ENCODE measurements at regions not wholly inside any gene's neighbourhood (a gene's known extent, or its start where the extent isn't known, plus 50 kb on each side); places are given as distances from the start of the nearest gene placed in this dataset.

DNA sequence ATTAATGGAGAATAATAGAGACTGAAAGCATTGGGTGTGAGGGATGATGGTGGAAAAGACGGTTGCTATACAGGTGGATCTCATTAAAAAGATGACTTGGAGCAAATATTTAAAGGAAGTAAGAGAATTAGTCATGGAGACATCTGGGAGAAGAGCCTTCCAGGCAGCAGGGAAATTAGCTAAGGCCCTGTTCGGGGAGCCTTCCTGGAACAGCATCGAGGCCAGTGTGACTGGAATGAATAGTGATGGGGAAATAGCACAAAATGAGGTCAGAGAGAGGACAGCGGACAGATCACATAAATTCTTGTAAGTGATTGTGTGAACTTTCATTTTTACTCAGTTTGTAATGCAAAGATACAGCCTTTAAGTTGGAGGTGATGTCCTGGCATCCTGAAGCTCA is 842.3 kb downstream of the SLC6A15 start:
- intact Hi-C loops (cut with DNase I), result no loop called here
- H3K36me3 ChIP-seq (replicated peaks in 1 of 2), result no peaks in the 10 kb centered on the region
- H3K9me3 ChIP-seq (replicated peaks in 1 of 3), result no peaks in the 10 kb centered on the region
- WGBS, 4 donors, result 73 to 84% (median 78%) methylated on average over 4 of the region's 4 CpGs
- no peak overlapping the region for H3K27ac ChIP-seq
- no peak overlapping the region for H3K4me3 ChIP-seq
- no peaks in the 10 kb centered on the region for H3K27me3 ChIP-seq
- no peak for TF ChIP-seq POLR2A (IDR thresholded peaks at IDR 0.05)
- TF ChIP-seq, protein P1, sequence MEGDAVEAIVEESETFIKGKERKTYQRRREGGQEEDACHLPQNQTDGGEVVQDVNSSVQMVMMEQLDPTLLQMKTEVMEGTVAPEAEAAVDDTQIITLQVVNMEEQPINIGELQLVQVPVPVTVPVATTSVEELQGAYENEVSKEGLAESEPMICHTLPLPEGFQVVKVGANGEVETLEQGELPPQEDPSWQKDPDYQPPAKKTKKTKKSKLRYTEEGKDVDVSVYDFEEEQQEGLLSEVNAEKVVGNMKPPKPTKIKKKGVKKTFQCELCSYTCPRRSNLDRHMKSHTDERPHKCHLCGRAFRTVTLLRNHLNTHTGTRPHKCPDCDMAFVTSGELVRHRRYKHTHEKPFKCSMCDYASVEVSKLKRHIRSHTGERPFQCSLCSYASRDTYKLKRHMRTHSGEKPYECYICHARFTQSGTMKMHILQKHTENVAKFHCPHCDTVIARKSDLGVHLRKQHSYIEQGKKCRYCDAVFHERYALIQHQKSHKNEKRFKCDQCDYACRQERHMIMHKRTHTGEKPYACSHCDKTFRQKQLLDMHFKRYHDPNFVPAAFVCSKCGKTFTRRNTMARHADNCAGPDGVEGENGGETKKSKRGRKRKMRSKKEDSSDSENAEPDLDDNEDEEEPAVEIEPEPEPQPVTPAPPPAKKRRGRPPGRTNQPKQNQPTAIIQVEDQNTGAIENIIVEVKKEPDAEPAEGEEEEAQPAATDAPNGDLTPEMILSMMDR (IDR thresholded peaks at IDR 0.05), result no peak
- no peaks in the 10 kb centered on the region for H3K4me1 ChIP-seq (replicated peaks in 1 of 2)
- no peak for DNase-seq

DNA sequence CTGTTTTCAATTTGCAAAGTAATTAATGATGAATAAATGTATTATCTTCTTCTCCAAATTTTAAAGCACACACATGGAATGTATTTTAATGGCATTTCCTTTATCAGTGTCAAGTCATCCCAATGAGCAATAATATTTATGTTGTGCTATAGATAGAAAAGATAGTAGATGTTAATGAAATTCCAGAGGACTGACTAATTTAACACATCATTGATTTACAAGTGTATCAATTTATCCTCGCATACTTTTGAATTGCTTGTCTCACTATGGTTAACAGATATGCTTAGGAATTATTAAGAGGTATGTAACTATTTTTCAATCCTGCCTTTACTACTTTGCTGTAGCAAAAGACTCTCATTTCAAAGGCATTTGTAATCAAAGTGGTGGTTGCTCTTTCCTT is 842.9 kb downstream of the SLC6A15 start:
- no peak overlapping the region for H3K4me3 ChIP-seq
- intact Hi-C loops (cut with DNase I), result no loop called here
- H3K27ac ChIP-seq, result no peak overlapping the region
- H3K36me3 ChIP-seq (replicated peaks in 1 of 2), result no peaks in the 10 kb centered on the region
- H3K27me3 ChIP-seq, result no peaks in the 10 kb centered on the region
- H3K4me1 ChIP-seq (replicated peaks in 1 of 2), result no peaks in the 10 kb centered on the region
- H3K9me3 ChIP-seq (replicated peaks in 1 of 3), result no peaks in the 10 kb centered on the region
- WGBS, 4 donors, result 58 to 70% (median 60%) methylated on average over 1 of the region's 1 CpG
- DNase-seq, result no peak
- TF ChIP-seq POLR2A (IDR thresholded peaks at IDR 0.05), result no peak
- TF ChIP-seq, protein P1 (IDR thresholded peaks at IDR 0.05), result no peak

DNA sequence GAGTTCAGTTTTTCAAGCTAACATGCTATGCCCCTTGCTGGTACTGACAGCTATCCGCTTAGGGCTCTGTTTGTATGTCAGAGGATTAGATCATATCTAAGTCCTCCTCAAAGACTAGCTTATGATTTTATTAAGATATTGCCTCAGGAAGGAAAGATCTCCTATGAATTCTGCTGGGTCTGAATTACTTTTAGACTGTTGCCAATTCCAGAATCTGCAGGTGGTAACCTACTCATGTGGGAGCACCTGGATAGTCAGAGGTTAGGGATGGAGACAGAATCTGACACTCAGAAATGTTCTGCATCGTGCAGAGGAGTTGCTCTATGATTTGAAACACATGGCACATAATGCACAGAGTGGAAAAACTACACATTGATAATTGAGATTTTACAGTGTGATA is 843.4 kb downstream of the SLC6A15 start:
- TF ChIP-seq POLR2A (IDR thresholded peaks at IDR 0.05), result no peak
- TF ChIP-seq, protein P1 (IDR thresholded peaks at IDR 0.05), result no peak
- DNase-seq, result no peak
- 54 to 64% (median 58%) methylated on average over 2 of the region's 2 CpGs for WGBS, 4 donors
- Histone ChIP-seq H3K9me3 (replicated peaks in 1 of 3) (no peaks in the 10 kb centered on the region), H3K27me3 (no peaks in the 10 kb centered on the region), H3K27ac (no peak overlapping the region), H3K4me3 (no peak overlapping the region), H3K36me3 (replicated peaks in 1 of 2) (no peaks in the 10 kb centered on the region), H3K4me1 (replicated peaks in 1 of 2) (no peaks in the 10 kb centered on the region)
- intact Hi-C loops (cut with DNase I), result no loop called here

DNA sequence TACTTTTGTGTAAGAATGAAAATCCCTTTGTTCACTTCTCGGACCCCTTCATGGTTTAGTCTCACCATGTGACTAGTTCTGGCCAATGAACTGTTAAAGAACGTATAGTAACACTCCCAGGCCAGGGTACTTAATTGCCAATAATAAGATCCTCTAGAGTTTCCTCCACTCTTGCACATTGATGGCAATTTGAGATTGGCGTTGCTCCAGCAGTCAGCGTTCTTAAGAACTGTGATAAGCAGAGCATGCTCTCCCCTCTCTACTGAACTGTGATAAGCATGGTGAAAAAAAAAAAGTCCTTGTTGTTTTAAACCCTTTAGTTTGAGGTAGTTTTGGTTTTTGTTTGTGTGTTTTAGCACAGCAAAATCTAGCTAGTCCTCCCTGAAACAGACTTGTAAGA is 854.5 kb downstream of the SLC6A15 start:
- no peak overlapping the region for H3K4me3 ChIP-seq
- intact Hi-C loops (cut with DNase I), result no loop called here
- H3K4me1 ChIP-seq (replicated peaks in 1 of 2), result no peaks in the 10 kb centered on the region
- H3K9me3 ChIP-seq (replicated peaks in 1 of 3), result no peaks in the 10 kb centered on the region
- H3K27me3 ChIP-seq, result no peaks in the 10 kb centered on the region
- TF ChIP-seq, protein P1 (IDR thresholded peaks at IDR 0.05), result no peak
- TF ChIP-seq POLR2A (IDR thresholded peaks at IDR 0.05), result no peak
- DNase-seq, result no peak
- H3K36me3 ChIP-seq (replicated peaks in 1 of 2), result no peaks in the 10 kb centered on the region
- no peak overlapping the region for H3K27ac ChIP-seq
- 45 to 56% (median 51%) methylated on average over 4 of the region's 4 CpGs for WGBS, 4 donors

Measured in adrenal gland (tissue), 9 donors.